H1 (cell line): ENCODE measurements at regions not wholly inside any gene's neighbourhood (a gene's known extent, or its start where the extent isn't known, plus 50 kb on each side); places are given as distances from the start of the nearest gene placed in this dataset.

ENCODE experiments used
- CTCF ChIA-PET: fragments of 300-600 bp; sonication (Branson Sonifier 250); formaldehyde crosslinking; loops from one replicate; lab custom pipeline; 2021; ENCODE audit not compliant: partially characterized antibody; lab: Charles Lee
- POLR2A ChIA-PET: fragments of 300-600 bp; sonication (Branson Sonifier 250); formaldehyde crosslinking; loops from one replicate; lab custom pipeline; 2021; ENCODE audit warnings: inconsistent platforms; ENCODE audit not compliant: partially characterized antibody; lab: Charles Lee
- DNase-seq, 2 experiments: peaks; one replicate each; pipeline versions ENCODE4 v3.0.0 to v3.0.0-alpha.2; 2010 to 2022; ENCODE audit warnings: low spot score in 2 of 2, low read depth in 1 of 2, mixed read lengths in 1 of 2
- FAIRE-seq: peaks from 2 replicates; lab custom pipeline; 2011; peaks lifted over from hg19 to GRCh38; lab: Jason Lieb, UNC
- H2AFZ ChIP-seq: 2 replicates; pipeline ENCODE4 v1.8.1; 2012; ENCODE audit warnings: low read length, inconsistent platforms
- H2AK5ac ChIP-seq: 2 replicates; pipeline ENCODE4 v1.6.1; 2013; ENCODE audit warnings: low read depth, low read length
- H2BK120ac ChIP-seq: replicated peaks from 2 replicates; pipeline ENCODE3; 2013; ENCODE audit warnings: low read depth, low read length, inconsistent platforms
- H2BK12ac ChIP-seq: 2 replicates; pipeline ENCODE4 v1.6.1; 2013; ENCODE audit warnings: low read depth, low read length
- H2BK15ac ChIP-seq: 2 replicates; pipeline ENCODE4 v1.6.1; 2013; ENCODE audit warnings: low read length
- H2BK20ac ChIP-seq: 2 replicates; pipeline ENCODE4 v1.6.1; 2013; ENCODE audit warnings: low read length
- H2BK5ac ChIP-seq: 2 replicates; pipeline ENCODE4 v1.6.1; 2013; ENCODE audit warnings: low read depth, low read length
- H3K14ac ChIP-seq: 2 replicates; pipeline ENCODE4 v1.6.1; 2013; ENCODE audit warnings: inconsistent platforms; ENCODE audit not compliant: insufficient read length
- H3K18ac ChIP-seq: 2 replicates; pipeline ENCODE4 v1.6.1; 2013; ENCODE audit warnings: low read length; ENCODE audit errors: extremely low read depth
- H3K23ac ChIP-seq: 2 replicates; pipeline ENCODE4 v1.6.1; 2013; ENCODE audit warnings: inconsistent platforms; ENCODE audit not compliant: insufficient read length
- H3K23me2 ChIP-seq: 2 replicates; pipeline ENCODE4 v1.6.1; 2013; ENCODE audit warnings: low read depth, low read length
- H3K27ac ChIP-seq: 2 replicates; pipeline ENCODE4 v1.6.1; 2011; ENCODE audit warnings: low read depth, low read length, inconsistent platforms
- H3K27me3 ChIP-seq, 4 experiments: replicated peaks in 1 of 4; 1 replicate in 1 of 4; 2 replicates in 3 of 4; pipeline versions ENCODE4 v1.6.1 to v1.8.1; 2011 to 2013; ENCODE audit warnings: low read length in 3 of 4, mild to moderate bottlenecking in 3 of 4, inconsistent platforms in 2 of 4, mixed read lengths in 2 of 4, moderate library complexity in 1 of 4; ENCODE audit not compliant: control insufficient read depth in 3 of 4, insufficient read depth in 3 of 4; ENCODE audit errors: extremely low read depth in 1 of 4
- H3K36me3 ChIP-seq, 4 experiments: 2 replicates each; pipeline versions ENCODE4 v1.6.1 to v1.8.1; 2011 to 2013; ENCODE audit warnings: mild to moderate bottlenecking in 4 of 4, low read length in 3 of 4, moderate library complexity in 2 of 4, control low read depth in 1 of 4, inconsistent platforms in 1 of 4; ENCODE audit not compliant: insufficient read depth in 4 of 4, control insufficient read depth in 2 of 4
- H3K4ac ChIP-seq: replicated peaks from 2 replicates; pipeline ENCODE3; 2013; ENCODE audit warnings: low read length, low read depth, mixed read lengths, inconsistent platforms; ENCODE audit not compliant: insufficient read length
- H3K4me1 ChIP-seq, 4 experiments: replicated peaks in 1 of 4; 1 replicate in 1 of 4; 2 replicates in 3 of 4; pipeline versions ENCODE4 v1.6.1 to v1.8.1; 2011 to 2013; ENCODE audit warnings: low read length in 3 of 4, inconsistent platforms in 2 of 4, mixed read lengths in 1 of 4; ENCODE audit not compliant: insufficient read depth in 4 of 4, control insufficient read depth in 3 of 4
- H3K4me2 ChIP-seq, 2 experiments: 2 replicates each; pipeline versions ENCODE4 v1.6.1 to v1.8.1; 2011 to 2013; ENCODE audit warnings: low read depth in 2 of 2, low read length in 2 of 2, control low read depth in 1 of 2, inconsistent platforms in 1 of 2, mild to moderate bottlenecking in 1 of 2; ENCODE audit not compliant: insufficient read depth in 1 of 2
- H3K4me3 ChIP-seq, 4 experiments: fragments of 200-600, 300-600 bp in 1 of 4; sonication (generic), shearing (Covaris generic), sonication (Bioruptor Twin) in 1 of 4; 2 replicates each; pipeline versions ENCODE4 v1.5.1 to v1.8.1; 2011 to 2016; ENCODE audit warnings: low read length in 4 of 4, low read depth in 3 of 4, control low read depth in 2 of 4, inconsistent platforms in 2 of 4, mild to moderate bottlenecking in 2 of 4, mixed read lengths in 1 of 4, moderate library complexity in 1 of 4; ENCODE audit not compliant: insufficient read depth in 2 of 4; ENCODE audit errors: extremely low read depth in 1 of 4
- H3K56ac ChIP-seq: replicated peaks from 2 replicates; pipeline ENCODE3; 2013; ENCODE audit warnings: low read depth, mild to moderate bottlenecking, mixed read lengths, low read length, inconsistent platforms; ENCODE audit not compliant: insufficient read length
- H3K79me1 ChIP-seq: 2 replicates; pipeline ENCODE4 v1.6.1; 2013; ENCODE audit warnings: low read depth, low read length, control low read depth
- H3K79me2 ChIP-seq, 2 experiments: 2 replicates each; pipeline versions ENCODE4 v1.6.1 to v1.8.1; 2012 to 2013; ENCODE audit warnings: low read length in 2 of 2, mild to moderate bottlenecking in 2 of 2, inconsistent platforms in 1 of 2; ENCODE audit not compliant: insufficient read depth in 2 of 2, control insufficient read depth in 1 of 2
- H3K9ac ChIP-seq, 4 experiments: replicated peaks in 1 of 4; 1 replicate in 1 of 4; 2 replicates in 3 of 4; pipeline versions ENCODE4 v1.6.1 to v1.8.1; 2011 to 2013; ENCODE audit warnings: low read depth in 3 of 4, low read length in 3 of 4, control low read depth in 2 of 4, mild to moderate bottlenecking in 2 of 4, moderate library complexity in 2 of 4, inconsistent platforms in 1 of 4; ENCODE audit errors: extremely low read depth in 1 of 4
- H3K9me3 ChIP-seq, 2 experiments: 2 replicates each; pipeline versions ENCODE4 v1.6.1 to v1.8.1; 2012 to 2013; ENCODE audit warnings: mild to moderate bottlenecking in 2 of 2, moderate library complexity in 2 of 2, control low read depth in 1 of 2, inconsistent platforms in 1 of 2, low read depth in 1 of 2, low read length in 1 of 2, mixed read lengths in 1 of 2; ENCODE audit not compliant: insufficient read depth in 2 of 2
- H4K20me1 ChIP-seq, 2 experiments: replicated peaks in 1 of 2; 2 replicates each; pipeline versions ENCODE3 to v1.8.1; 2011 to 2013; ENCODE audit warnings: inconsistent platforms in 2 of 2, low read length in 2 of 2, mild to moderate bottlenecking in 1 of 2; ENCODE audit not compliant: insufficient read depth in 2 of 2, control insufficient read depth in 1 of 2
- H4K5ac ChIP-seq: 2 replicates; pipeline ENCODE4 v1.6.1; 2013; ENCODE audit warnings: low read length, low read depth, mixed read lengths, inconsistent platforms; ENCODE audit not compliant: insufficient read length
- H4K8ac ChIP-seq: 2 replicates; pipeline ENCODE4 v1.8.0; 2013; ENCODE audit warnings: mild to moderate bottlenecking, moderate library complexity, low read length, inconsistent platforms; ENCODE audit not compliant: insufficient read depth; ENCODE audit errors: extremely low read depth
- H4K91ac ChIP-seq: replicated peaks from 2 replicates; pipeline ENCODE3; 2013; ENCODE audit warnings: low read length, mixed read lengths, inconsistent platforms; ENCODE audit not compliant: insufficient read length
- BCL11A ChIP-seq, 2 experiments: IDR thresholded peaks; one replicate each; pipeline ENCODE4 v1.6.1; 2011; ENCODE audit warnings: low read depth in 2 of 2, low read length in 2 of 2, mild to moderate bottlenecking in 2 of 2
- EZH2 ChIP-seq: fragments of 200-600 bp; sonication (generic); IDR thresholded peaks from 2 replicates; pipeline ENCODE4 v1.7.1; 2012; ENCODE audit warnings: low read depth, mild to moderate bottlenecking, moderate library complexity, low read length, inconsistent platforms; ENCODE audit not compliant: severe bottlenecking
- HDAC2 ChIP-seq, 2 experiments: fragments of 300-600 bp in 1 of 2; sonication (generic) in 1 of 2; IDR thresholded peaks; 2 replicates each; pipeline ENCODE4 v1.6.1; 2011 to 2012; ENCODE audit warnings: low read depth in 2 of 2, low read length in 2 of 2, mild to moderate bottlenecking in 2 of 2, moderate library complexity in 2 of 2, borderline replicate concordance in 1 of 2, inconsistent platforms in 1 of 2
- KDM1A ChIP-seq: fragments of 200-600, 300-600 bp; sonication (generic); IDR thresholded peaks from 2 replicates; pipeline ENCODE4 v1.7.1; 2016; ENCODE audit warnings: mild to moderate bottlenecking, low read length, borderline replicate concordance
- WGBS, 2 experiments: shearing (Covaris generic) in 1 of 2; methylation state at CpG; one replicate each; pipeline versions ENCODE4 v1.1.6 to v1.1.7; 2013 to 2015; ENCODE audit warnings: low lambda C conversion rate in 2 of 2, mixed read lengths in 2 of 2, inconsistent platforms in 1 of 2, low coverage in 1 of 2, missing lambda C conversion rate in 1 of 2; ENCODE audit not compliant: insufficient replicate concordance in 2 of 2, insufficient coverage in 1 of 2, insufficient read length in 1 of 2; ENCODE audit errors: extremely low coverage in 1 of 2, missing lambda C conversion rate in 1 of 2; 5-methylcytosine and 5-hydroxymethylcytosine counted together
- TF ChIP-seq, protein P1 (sequence below): IDR thresholded peaks from 2 replicates; pipeline ENCODE4 v1.6.1; 2012; ENCODE audit warnings: inconsistent platforms
- TF ChIP-seq, protein P2 (sequence below): IDR thresholded peaks from 2 replicates; pipeline ENCODE4 v1.6.1; 2012; ENCODE audit warnings: inconsistent platforms

DNA sequence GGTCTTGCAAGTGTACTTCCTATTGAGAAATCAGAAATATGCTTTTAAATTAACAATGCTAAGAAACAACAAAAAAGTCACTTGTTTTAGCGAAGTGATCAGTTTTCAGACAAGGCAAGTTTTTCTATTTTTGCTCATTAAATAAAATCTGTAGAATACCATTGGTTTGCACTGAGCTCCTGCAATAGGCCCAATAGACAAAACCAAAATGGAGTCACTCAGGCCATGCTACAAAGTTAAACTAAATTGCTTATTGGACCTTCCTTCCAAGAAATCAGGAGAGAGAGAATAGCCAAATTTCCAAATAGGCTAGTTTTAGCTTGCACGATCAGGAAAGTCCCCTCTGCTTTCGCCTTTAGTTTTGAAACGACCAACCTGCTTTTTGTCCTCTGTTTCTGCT lies 73.4 kb upstream of the SLC13A1 start:
- no peak overlapping the region for H3K56ac ChIP-seq
- ChIA-PET CTCF (interaction anchor here (1.1 to 1.7 kb wide), 2 partner anchors 12 to 95 kb away, joined by 4 read pairs; no protein-coding TSS in a partner anchor), POLR2A (no interaction called here)
- no peak overlapping the region for H2BK120ac ChIP-seq
- 89% methylated on average over 4 of the region's 4 CpGs; no CpG with 5 or more reads in 1 of the 2 experiments for WGBS, 2 experiments
- no peak overlapping the region for H2BK20ac ChIP-seq
- H3K79me1 ChIP-seq: no peaks in the 10 kb centered on the region
- no peak overlapping the region for H4K5ac ChIP-seq
- no peak overlapping the region for H3K4me3 ChIP-seq
- no peak overlapping the region for H2AFZ ChIP-seq
- H3K4me2 ChIP-seq: no peak overlapping the region
- FAIRE-seq (no peak), DNase-seq (no peak)
- H4K20me1 ChIP-seq: no peaks in the 10 kb centered on the region
- H3K23me2 ChIP-seq: no peaks in the 10 kb centered on the region
- H3K14ac ChIP-seq: no peak overlapping the region
- no peaks in the 10 kb centered on the region for H3K27me3 ChIP-seq
- no peak overlapping the region for H3K27ac ChIP-seq
- H3K79me2 ChIP-seq: no peaks in the 10 kb centered on the region
- H3K9me3 ChIP-seq: no peaks in the 10 kb centered on the region
- no peak overlapping the region for H2BK5ac ChIP-seq
- H3K9ac ChIP-seq: no peak overlapping the region
- no peak overlapping the region for H4K8ac ChIP-seq
- H3K4me1 ChIP-seq: no peaks in the 10 kb centered on the region
- no peak overlapping the region for H4K91ac ChIP-seq
- H3K18ac ChIP-seq: no peak overlapping the region
- no peaks in the 10 kb centered on the region for H3K36me3 ChIP-seq
- H2BK15ac ChIP-seq: no peak overlapping the region
- no peak overlapping the region for H2BK12ac ChIP-seq
- TF ChIP-seq, protein P1, sequence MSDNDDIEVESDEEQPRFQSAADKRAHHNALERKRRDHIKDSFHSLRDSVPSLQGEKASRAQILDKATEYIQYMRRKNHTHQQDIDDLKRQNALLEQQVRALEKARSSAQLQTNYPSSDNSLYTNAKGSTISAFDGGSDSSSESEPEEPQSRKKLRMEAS: no peak
- TF ChIP-seq, protein P2, sequence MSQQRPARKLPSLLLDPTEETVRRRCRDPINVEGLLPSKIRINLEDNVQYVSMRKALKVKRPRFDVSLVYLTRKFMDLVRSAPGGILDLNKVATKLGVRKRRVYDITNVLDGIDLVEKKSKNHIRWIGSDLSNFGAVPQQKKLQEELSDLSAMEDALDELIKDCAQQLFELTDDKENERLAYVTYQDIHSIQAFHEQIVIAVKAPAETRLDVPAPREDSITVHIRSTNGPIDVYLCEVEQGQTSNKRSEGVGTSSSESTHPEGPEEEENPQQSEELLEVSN: no peak
- TF ChIP-seq EZH2 (no peak), KDM1A (no peak), BCL11A (IDR thresholded peaks at IDR 0.05; ENCODE audit: low read depth in 2 of 2, low read length in 2 of 2) (no peak), HDAC2 (IDR thresholded peaks at IDR 0.05; ENCODE audit: borderline replicate concordance in 1 of 2, low read depth in 2 of 2, low read length in 2 of 2) (no peak)
- no peak overlapping the region for H2AK5ac ChIP-seq
- no peak overlapping the region for H3K4ac ChIP-seq
- H3K23ac ChIP-seq: no peak overlapping the region
